DMS114 treated with DMSO at 0.1 percent for 48 hours (cell line): ENCODE measurements at regions not wholly inside any gene's neighbourhood (a gene's known extent, or its start where the extent isn't known, plus 50 kb on each side); places are given as distances from the start of the nearest gene placed in this dataset.
"Not testable (repeated sequence)": the region's sequence is repeated elsewhere in the genome, so short reads cannot be mapped to it uniquely, and the experiment has no call there.

Source experiments
- DNase-seq: peaks from one replicate; lab custom pipeline; 2025; ENCODE audit not compliant: unreplicated experiment; lab: John Stamatoyannopoulos, UW

DNA sequence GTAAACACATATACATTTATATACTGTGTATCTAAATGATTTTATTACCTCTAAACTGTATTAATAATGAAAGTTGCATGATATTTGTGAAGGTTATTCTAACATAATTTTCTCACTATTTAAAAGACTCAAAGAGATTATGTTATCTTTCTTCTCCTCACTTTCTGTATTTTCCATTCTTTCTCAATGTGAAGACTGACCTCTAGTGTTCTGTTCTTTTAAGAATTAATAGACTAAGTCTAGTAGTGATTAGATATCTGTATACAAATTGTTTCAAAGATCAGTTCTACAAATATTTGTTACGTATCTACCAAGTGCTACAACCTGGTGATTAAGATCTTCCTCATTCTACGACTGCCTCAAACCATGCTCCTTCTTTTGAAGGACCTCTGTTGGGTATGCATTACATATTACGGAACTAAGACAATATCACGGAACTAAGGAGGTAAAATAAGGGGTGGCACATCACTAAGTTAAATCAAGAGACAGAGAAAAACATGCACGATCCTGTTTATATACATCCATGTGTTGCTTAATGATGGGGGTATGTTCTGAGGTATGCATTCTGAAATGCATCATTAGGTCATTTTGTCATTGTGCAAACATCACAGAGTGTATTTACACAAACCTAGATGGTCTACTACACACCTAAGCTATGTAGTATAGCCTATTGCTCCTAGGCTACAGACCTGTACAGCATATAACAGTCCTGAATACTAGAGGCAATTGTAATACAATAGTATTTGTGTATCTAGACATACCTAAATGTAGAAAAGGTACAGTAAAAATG, 161.5 kb upstream of the KBTBD8 start:
- peak; percentile 1 for DNase-seq

GRCh38 chr3:66838704-66839103, 159.4 kb upstream of the KBTBD8 start:
- no peak for DNase-seq

- DNase-seq, result no peak
These were observed 158.6 kb upstream of the KBTBD8 start for GRCh38 chr3:66839508-66839907.

GRCh38 chr3:66842761-66843464, 155.2 kb upstream of the KBTBD8 start:
- DNase-seq, result not testable (repeated sequence)

DNA sequence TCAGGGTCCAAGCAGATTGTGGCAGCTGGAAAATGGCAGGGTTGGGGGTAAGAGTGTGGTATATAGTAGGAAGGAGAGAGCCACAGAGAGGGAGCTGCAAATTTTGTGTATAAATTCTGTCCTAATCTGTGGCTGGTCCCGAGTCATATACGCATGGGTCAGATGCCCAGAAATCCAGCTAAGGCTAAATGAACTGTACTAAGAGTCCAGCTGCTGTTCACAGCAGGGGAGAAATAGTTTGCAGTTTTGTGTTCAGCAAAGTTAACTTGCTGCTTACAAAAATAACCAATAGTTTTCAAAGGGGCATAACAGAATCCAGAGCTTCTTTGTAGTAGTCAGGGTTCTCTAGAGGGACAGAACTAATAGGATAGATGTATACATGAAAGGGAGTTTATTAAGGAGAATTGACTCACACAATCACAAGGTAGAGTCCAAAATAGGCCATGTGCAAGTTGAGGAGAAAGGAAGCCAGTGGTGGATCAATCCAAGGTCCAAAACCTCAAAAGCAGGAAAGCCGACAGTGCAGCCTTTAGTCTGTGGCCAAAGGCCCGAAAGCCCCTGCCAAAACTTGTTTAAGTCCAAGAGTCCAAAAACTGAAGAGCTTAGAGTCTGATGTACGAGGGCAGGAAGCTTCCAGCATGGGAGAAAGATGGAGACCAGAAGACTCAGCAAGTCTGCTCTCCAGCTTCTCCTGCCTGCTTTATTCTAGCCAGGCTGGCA, 146.1 kb upstream of the KBTBD8 start:
- no peak for DNase-seq

DNA sequence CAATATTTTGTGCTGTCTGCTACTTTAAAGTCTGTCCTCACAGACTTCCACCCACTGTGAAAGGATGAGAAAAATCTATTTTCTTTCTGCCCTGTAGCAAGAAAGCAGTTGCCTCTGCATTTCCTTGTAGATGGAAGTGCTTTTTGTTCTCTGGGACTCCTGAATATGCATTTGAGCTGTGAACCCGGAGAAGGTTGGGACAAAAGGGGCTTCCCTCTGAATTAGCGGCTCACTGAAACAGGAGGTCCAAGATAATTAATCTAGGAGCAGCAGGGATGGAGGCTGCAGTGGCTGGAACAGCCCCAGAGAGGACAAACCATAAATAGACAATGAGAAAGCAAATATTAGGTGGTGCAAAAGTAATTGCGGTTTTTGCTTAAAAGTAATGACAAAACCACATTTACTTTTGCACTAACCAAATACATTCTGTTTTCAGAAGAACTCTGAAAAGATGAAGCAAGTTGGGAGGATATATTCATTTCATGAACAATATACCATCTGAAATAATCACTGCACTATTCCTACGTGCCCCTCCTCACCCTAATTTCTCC, 143.4 kb upstream of the KBTBD8 start:
- DNase-seq, result no peak

GRCh38 chr3:66856533-66856932, 141.6 kb upstream of the KBTBD8 start:
- no peak for DNase-seq

GRCh38 chr3:66858656-66859381, 139.3 kb upstream of the KBTBD8 start:
- DNase-seq, result no peak

- DNase-seq, result no peak
These were observed 137.3 kb upstream of the KBTBD8 start for GRCh38 chr3:66860771-66861170.

DNA sequence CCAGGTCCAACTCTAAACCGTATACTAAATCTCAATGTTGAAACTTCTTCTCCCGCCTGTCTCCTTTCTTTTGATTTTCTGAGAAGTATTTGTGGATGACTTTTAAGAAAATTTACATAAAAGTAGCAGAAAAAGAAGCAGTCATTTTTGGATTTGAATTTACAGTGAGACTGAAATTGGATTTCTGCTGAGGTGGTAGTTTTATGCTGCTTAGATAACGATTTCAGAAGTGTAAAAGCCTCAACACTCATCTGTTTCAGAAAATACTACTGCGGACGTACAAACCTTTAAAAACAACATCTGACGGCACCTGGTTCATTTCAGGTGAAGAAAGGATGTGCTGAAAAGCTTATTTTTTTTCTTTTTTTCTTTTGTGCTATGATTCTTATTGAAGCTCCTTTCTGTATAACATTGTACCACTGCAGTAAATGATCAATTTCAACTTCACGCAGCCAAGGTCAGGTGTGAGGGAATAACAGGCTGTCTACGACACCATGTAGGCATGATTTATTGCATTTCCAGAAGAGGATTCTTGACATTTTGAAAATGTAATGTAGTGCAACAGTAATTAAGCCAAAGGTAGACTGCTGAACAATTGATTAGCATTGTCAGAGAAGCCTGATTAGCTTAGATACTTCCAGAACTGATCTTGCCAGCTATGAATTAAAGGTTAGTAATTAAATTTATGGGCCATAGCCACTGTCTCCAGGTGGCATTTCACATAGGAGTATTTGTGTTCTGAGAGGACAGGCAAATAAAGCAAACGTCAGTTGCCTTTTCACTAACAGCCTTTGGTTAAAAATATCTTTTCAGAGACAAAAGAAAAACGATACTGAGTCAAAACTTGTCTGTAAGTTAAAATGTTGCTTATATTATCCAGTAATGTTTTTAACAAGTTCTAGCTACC, 134.6 kb upstream of the KBTBD8 start:
- DNase-seq, result no peak

- no peak for DNase-seq
These were observed 113.4 kb upstream of the KBTBD8 start for GRCh38 chr3:66884659-66885058.

GRCh38 chr3:66885326-66886000, 112.6 kb upstream of the KBTBD8 start:
- no peak for DNase-seq

DNA sequence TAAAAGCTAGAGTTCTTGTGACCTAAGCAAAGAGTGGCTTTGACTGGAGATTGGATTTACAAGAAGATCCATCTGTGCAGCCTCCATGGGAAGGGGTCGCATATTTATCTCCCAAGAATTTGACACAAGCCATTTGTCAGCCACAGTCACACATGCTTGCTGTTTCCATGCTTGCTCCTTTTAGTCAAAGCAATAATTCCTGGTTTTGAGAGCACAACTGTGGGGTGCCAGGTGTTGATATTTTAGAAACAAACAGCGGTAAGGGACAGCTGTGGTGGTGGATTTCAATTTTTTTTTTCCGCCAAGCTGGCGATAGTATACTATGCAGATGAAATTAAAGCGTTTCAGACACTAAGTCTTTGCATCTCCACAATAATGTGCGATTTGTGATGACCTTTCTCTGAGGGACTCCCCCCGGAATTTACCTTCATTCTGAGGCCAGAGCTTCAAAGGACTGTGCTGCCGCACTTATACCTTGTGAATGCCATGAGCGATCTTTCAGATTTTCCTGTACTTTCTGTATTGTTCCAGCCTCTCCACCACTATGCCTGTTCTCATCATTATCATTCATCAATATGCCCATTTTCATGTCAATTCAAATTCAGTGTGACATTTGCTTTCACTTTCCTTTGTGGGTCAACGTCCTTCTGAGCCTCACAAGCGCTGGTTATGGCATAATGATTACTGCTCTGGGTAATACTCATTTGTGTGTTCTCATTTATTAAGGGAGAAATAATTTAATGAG, 108.2 kb upstream of the KBTBD8 start:
- no peak for DNase-seq

DNA sequence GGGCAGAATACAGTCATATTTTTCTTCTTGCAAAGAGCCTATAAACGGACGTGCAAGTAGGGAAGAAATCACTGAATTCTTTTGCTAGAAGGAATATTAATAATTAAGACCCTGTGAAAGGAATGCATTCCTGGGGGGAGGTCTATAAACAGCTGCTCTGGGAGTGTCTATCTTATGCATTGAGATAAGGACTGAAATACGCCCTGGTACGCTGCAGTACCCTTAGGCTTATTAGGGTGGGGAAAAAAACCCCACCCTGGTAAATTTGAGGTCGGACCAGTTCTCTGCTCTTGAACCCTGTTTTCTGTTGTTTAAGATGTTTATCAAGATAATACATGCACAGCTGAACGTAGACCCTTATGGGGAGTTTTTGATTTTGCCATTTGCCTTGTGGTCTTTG, 100.0 kb upstream of the KBTBD8 start:
- DNase-seq, result no peak

DNA sequence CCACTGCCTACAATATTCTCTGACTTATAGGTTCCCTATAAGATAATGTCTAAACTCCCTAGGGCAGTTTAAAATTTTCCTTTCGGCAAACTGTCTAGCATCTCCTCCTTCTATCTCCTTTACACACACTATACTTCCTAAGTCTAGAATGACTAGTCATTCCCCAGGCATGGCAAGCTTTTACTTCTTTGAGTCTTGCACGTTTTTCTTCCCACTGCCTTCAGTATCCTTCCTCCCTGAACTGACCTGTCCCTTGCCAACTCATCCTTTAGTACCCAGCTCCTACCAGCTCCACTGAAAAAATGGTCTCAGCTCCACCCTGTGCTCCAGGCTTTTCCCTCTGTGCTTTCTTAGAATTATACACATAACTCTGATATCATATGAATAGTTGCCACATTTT, 93.8 kb upstream of the KBTBD8 start:
- DNase-seq, result no peak

DNA sequence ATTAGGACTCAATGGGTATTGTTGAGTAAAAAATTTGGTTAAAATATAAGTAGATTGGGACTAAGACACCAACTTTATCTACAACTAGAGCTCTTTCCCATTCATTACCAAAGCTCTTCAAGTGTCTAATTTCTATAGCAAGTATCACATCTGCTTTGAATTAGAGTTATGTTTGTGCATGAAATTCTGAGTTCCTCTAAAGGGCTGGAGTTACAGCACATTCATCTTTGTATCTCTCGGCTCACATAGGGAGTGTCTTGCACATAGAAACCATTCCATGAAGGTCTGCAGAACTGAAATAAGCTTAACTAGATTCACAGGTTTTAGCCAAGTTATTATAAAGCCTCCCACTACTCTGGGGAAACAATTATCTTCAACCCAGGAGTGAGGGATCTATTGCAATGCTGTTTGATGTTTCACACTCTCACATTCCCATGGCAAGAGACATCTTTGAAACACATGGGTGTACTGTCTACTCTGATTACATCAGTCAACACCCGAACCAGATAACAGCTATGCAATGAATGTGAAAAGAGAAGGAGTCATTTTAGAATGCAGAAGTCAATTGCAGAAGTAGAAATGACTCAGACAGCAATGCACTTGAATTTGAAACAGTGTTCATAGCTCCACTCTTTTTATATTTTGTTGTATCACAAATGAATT, 93.1 kb upstream of the KBTBD8 start:
- no peak for DNase-seq

DNA sequence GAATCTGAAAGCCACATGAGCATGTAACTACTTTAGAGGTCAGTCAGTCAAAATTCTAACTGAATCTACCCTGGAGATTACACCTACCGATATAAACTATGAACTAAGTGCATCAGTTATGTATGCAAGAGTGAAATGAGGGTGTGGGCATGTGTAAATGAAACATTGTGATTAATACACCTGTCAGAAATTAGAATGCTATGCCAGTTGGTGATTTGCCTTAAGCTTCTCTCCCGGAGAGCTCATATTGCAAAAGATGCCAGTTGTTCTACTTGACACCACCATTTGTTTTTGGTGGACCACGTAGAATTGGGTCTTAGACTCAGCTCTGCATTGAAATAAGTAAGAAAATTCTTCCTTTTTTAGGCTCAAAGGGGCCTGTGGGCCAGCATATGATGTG, 91.0 kb upstream of the KBTBD8 start:
- no peak for DNase-seq
